Panc1 (cell line): ENCODE measurements at regions not wholly inside any gene's neighbourhood (a gene's known extent, or its start where the extent isn't known, plus 50 kb on each side); places are given as distances from the start of the nearest gene placed in this dataset.

Source experiments
- POLR2AphosphoS5 ChIP-seq: IDR thresholded peaks from 2 replicates; pipeline ENCODE4 v1.6.1; 2012; ENCODE audit warnings: mild to moderate bottlenecking, low read depth, low read length, moderate library complexity
- REST ChIP-seq, 2 experiments: IDR thresholded peaks; 2 replicates each; pipeline ENCODE4 v1.6.1; 2011 to 2012; ENCODE audit warnings: low read depth in 2 of 2, control low read depth in 1 of 2, low read length in 1 of 2, mild to moderate bottlenecking in 1 of 2, moderate library complexity in 1 of 2; ENCODE audit not compliant: insufficient read depth in 1 of 2
- TF ChIP-seq, protein P1 (sequence below): fragments of 450-650 bp; IDR thresholded peaks from 2 replicates; pipeline ENCODE4 v1.5.1; 2017; ENCODE audit warnings: mild to moderate bottlenecking

GRCh38 chr6:91094341-91094740 is 507.5 kb upstream of the MAP3K7 start:
- TF ChIP-seq, protein P1, sequence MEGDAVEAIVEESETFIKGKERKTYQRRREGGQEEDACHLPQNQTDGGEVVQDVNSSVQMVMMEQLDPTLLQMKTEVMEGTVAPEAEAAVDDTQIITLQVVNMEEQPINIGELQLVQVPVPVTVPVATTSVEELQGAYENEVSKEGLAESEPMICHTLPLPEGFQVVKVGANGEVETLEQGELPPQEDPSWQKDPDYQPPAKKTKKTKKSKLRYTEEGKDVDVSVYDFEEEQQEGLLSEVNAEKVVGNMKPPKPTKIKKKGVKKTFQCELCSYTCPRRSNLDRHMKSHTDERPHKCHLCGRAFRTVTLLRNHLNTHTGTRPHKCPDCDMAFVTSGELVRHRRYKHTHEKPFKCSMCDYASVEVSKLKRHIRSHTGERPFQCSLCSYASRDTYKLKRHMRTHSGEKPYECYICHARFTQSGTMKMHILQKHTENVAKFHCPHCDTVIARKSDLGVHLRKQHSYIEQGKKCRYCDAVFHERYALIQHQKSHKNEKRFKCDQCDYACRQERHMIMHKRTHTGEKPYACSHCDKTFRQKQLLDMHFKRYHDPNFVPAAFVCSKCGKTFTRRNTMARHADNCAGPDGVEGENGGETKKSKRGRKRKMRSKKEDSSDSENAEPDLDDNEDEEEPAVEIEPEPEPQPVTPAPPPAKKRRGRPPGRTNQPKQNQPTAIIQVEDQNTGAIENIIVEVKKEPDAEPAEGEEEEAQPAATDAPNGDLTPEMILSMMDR: no peak
- TF ChIP-seq POLR2AphosphoS5 (no peak), REST (IDR thresholded peaks at IDR 0.05; ENCODE audit: insufficient read depth in 1 of 2, low read depth in 2 of 2, low read length in 1 of 2) (no peak)
